ENCODE measurements at regions not wholly inside any gene's neighbourhood (a gene's known extent, or its start where the extent isn't known, plus 50 kb on each side); places are given as distances from the start of the nearest gene placed in this dataset.
"Not testable (repeated sequence)": the region's sequence is repeated elsewhere in the genome, so short reads cannot be mapped to it uniquely, and the experiment has no call there.

DNA sequence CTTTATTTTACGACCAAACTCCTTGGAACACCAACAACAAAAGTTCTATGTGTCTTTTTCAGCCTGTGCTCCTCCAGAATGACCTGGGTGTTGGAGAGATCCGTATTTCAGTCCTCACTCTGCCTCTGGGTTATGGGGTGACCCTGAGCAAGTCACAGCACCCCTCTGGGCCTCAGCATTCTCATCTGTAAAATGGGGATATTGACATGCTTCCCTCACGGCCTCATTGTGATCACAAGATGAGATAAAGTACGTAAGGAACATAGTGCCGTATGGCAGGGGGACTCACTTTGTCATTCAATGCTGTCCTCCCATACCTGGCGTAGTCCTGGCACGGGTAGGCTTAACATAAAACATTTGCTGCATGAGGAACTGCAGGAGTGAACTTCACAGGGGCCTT, 123.0 kb upstream of the HAND1 start:
- TF ChIP-seq CTCF (IDR thresholded peaks at IDR 0.05; ENCODE audit: control insufficient read depth, extremely low read depth, insufficient read depth), result no peak
- no peak for DNase-seq (ENCODE audit: low read depth)
- H3K4me3 ChIP-seq (ENCODE audit: low read depth, low read length), result no peak overlapping the region

DNA sequence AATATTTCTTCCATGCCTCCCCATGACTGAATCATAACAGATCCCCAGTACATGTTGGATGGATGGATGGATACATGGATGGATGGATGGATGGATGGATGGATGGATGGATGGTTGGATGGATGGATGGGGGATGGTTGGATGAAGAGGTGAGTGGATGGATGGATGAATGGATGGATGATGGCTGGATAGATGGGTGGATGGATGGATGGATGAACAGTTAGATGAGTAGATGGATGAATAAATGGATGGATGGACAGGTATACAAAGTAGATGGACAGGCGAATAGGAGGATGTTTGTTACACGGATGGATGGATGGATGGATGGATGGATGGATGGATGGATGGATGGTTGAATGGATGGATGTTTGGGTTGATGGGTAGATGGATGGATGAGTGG, 120.0 kb upstream of the HAND1 start:
- DNase-seq (ENCODE audit: low read depth), result no peak
- no peak overlapping the region for H3K4me3 ChIP-seq (ENCODE audit: low read depth, low read length)
- no peak for TF ChIP-seq CTCF (IDR thresholded peaks at IDR 0.05; ENCODE audit: control insufficient read depth, extremely low read depth, insufficient read depth)

GRCh38 chr5:154596844-154597243, 118.8 kb upstream of the HAND1 start:
- not testable (repeated sequence) for H3K4me3 ChIP-seq (ENCODE audit: low read depth, low read length); DNase-seq (ENCODE audit: low read depth)

DNA sequence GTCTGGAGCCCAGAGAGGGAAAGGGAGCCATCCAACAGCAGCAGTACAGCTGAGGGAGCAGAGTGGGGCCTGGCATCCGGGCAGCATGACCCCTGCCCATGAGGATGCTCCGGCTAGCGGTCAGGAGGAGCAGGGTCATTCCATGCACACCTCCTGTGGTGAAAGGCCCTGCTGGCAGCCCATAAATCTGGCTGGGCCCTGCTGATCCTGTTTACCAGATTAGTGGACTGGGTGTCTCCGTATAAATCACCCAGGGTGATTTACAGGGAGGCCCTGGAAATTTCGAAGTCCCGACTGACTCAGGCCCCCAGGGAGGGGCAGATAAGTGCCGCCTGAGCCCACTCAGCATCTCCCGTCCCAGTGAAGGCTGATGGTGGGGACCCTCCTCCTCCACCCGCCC, 117.6 kb upstream of the HAND1 start:
- TF ChIP-seq CTCF (IDR thresholded peaks at IDR 0.05; ENCODE audit: control insufficient read depth, extremely low read depth, insufficient read depth), result no peak
- H3K4me3 ChIP-seq (ENCODE audit: low read depth, low read length), result no peak overlapping the region
- no peak for DNase-seq (ENCODE audit: low read depth)

- DNase-seq (ENCODE audit: low read depth), result no peak
- H3K4me3 ChIP-seq (ENCODE audit: low read depth, low read length), result no peak overlapping the region
- no peak for TF ChIP-seq CTCF (IDR thresholded peaks at IDR 0.05; ENCODE audit: control insufficient read depth, extremely low read depth, insufficient read depth)
Measured at GRCh38 chr5:154593796-154594195, 115.8 kb upstream of the HAND1 start.

DNA sequence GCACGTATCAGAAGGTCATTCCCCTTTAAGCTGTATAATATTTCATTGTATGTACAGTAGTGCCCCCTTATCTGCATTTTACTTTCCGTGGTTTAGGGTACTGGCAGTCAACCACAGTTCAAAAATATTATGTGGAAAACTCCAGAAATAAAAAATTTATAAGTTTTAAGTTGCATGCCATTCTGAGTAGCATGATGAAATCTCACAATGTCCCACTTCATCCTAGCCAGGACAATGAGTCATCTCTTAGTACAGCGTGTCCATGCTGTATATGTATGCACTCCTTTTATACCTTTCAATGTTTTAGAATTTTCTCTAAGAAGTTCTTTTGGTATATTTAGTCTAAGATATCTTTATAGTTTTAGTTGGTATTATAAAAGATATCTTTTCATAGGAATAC, 115.0 kb upstream of the HAND1 start:
- H3K4me3 ChIP-seq (ENCODE audit: low read depth, low read length), result no peak overlapping the region
- DNase-seq (ENCODE audit: low read depth), result no peak
- no peak for TF ChIP-seq CTCF (IDR thresholded peaks at IDR 0.05; ENCODE audit: control insufficient read depth, extremely low read depth, insufficient read depth)

GRCh38 chr5:154590093-154590724, 112.2 kb upstream of the HAND1 start:
- no peak overlapping the region for H3K4me3 ChIP-seq (ENCODE audit: low read depth, low read length)
- DNase-seq (ENCODE audit: low read depth), result no peak

More at GRCh38 chr5:154590093-154590724, 112.2 kb upstream of the HAND1 start:
- TF ChIP-seq CTCF (IDR thresholded peaks at IDR 0.05; ENCODE audit: control insufficient read depth, extremely low read depth, insufficient read depth), result no peak

All from LNCaP clone FGC (cell line).